GM12891 (cell line): ENCODE measurements at regions not wholly inside any gene's neighbourhood (a gene's known extent, or its start where the extent isn't known, plus 50 kb on each side); places are given as distances from the start of the nearest gene placed in this dataset.

Experiments
- PAX5 ChIP-seq: IDR thresholded peaks from 2 replicates; pipeline ENCODE4 v1.6.1; 2011; ENCODE audit warnings: low read length, moderate library complexity, mild to moderate bottlenecking; ENCODE audit not compliant: insufficient read depth, severe bottlenecking
- POLR2A ChIP-seq: IDR thresholded peaks from 2 replicates; pipeline ENCODE4 v1.6.1; 2011; ENCODE audit warnings: low read depth, low read length, control low read depth
- POLR2AphosphoS5 ChIP-seq: IDR thresholded peaks from 2 replicates; pipeline ENCODE4 v1.6.1; 2011; ENCODE audit warnings: low read depth, low read length, control low read depth
- TAF1 ChIP-seq: IDR thresholded peaks from 2 replicates; pipeline ENCODE4 v1.6.1; 2011; ENCODE audit warnings: low read depth, low read length, control low read depth

- no peak for TF ChIP-seq POLR2AphosphoS5
- no peak for TF ChIP-seq POLR2A
- TF ChIP-seq TAF1 = no peak
- no peak for TF ChIP-seq PAX5
Observed at GRCh38 chr14:87065366-87065765, 927.6 kb downstream of the GALC start.
